Lower leg skin (tissue), 3 donors: ENCODE measurements at regions not wholly inside any gene's neighbourhood (a gene's known extent, or its start where the extent isn't known, plus 50 kb on each side); places are given as distances from the start of the nearest gene placed in this dataset.

ENCODE experiments used
- POLR2A ChIP-seq, 2 donors: fragments of 450-650 bp; IDR thresholded peaks; one replicate each; pipeline ENCODE4 v1.6.1; 2016 to 2017; ENCODE audit warnings: antibody characterized with exemption in 2 of 2, mild to moderate bottlenecking in 1 of 2, moderate library complexity in 1 of 2
- TF ChIP-seq, protein P1 (sequence below), 3 donors: fragments of 450-650 bp; IDR thresholded peaks; one replicate each; pipeline ENCODE4 v1.5.1; 2016; ENCODE audit warnings: antibody characterized with exemption in 3 of 3, mild to moderate bottlenecking in 3 of 3, moderate library complexity in 2 of 3

DNA sequence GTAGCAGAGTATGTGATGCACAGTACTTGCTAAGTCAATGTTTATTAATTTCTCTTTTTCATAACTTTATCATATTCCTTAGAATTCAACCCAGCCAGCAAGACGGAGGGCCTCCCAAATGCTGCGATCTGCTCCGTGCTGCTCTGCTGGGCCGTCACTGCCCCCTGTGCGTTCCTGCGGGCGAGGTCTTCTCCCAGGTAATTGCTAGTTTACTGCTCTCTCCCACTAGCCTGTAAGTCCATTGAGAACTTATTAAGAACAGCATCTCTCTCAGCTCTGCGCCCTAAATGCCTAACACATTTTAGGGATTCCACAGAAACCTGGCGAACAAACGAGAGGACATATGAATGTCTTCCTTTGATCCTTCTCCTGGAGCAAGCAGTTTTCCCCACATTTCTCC, 153.6 kb upstream of the ARHGAP28 start:
- TF ChIP-seq, protein P1, sequence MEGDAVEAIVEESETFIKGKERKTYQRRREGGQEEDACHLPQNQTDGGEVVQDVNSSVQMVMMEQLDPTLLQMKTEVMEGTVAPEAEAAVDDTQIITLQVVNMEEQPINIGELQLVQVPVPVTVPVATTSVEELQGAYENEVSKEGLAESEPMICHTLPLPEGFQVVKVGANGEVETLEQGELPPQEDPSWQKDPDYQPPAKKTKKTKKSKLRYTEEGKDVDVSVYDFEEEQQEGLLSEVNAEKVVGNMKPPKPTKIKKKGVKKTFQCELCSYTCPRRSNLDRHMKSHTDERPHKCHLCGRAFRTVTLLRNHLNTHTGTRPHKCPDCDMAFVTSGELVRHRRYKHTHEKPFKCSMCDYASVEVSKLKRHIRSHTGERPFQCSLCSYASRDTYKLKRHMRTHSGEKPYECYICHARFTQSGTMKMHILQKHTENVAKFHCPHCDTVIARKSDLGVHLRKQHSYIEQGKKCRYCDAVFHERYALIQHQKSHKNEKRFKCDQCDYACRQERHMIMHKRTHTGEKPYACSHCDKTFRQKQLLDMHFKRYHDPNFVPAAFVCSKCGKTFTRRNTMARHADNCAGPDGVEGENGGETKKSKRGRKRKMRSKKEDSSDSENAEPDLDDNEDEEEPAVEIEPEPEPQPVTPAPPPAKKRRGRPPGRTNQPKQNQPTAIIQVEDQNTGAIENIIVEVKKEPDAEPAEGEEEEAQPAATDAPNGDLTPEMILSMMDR (IDR thresholded peaks at IDR 0.05) = no peak
- no peak for TF ChIP-seq POLR2A (IDR thresholded peaks at IDR 0.05)
